OCI-LY7 (cell line): ENCODE measurements at regions not wholly inside any gene's neighbourhood (a gene's known extent, or its start where the extent isn't known, plus 50 kb on each side); places are given as distances from the start of the nearest gene placed in this dataset.

ENCODE experiments used
- EZH2phosphoT487 ChIP-seq: fragments of 200-600 bp; sonication (generic); IDR thresholded peaks from 2 replicates; pipeline ENCODE4 v1.6.1; 2018; ENCODE audit warnings: low read depth, borderline replicate concordance, mild to moderate bottlenecking, mixed run types, antibody characterized with exemption, low read length, moderate library complexity, mixed read lengths
- TF ChIP-seq, protein P1 (sequence below): fragments of 200-600 bp; sonication (generic); conservative IDR thresholded peaks from 2 replicates; pipeline ENCODE4 v1.5.1; 2014; ENCODE audit warnings: mild to moderate bottlenecking, antibody characterized with exemption, low read length, moderate library complexity, mixed read lengths

- TF ChIP-seq, protein P1, sequence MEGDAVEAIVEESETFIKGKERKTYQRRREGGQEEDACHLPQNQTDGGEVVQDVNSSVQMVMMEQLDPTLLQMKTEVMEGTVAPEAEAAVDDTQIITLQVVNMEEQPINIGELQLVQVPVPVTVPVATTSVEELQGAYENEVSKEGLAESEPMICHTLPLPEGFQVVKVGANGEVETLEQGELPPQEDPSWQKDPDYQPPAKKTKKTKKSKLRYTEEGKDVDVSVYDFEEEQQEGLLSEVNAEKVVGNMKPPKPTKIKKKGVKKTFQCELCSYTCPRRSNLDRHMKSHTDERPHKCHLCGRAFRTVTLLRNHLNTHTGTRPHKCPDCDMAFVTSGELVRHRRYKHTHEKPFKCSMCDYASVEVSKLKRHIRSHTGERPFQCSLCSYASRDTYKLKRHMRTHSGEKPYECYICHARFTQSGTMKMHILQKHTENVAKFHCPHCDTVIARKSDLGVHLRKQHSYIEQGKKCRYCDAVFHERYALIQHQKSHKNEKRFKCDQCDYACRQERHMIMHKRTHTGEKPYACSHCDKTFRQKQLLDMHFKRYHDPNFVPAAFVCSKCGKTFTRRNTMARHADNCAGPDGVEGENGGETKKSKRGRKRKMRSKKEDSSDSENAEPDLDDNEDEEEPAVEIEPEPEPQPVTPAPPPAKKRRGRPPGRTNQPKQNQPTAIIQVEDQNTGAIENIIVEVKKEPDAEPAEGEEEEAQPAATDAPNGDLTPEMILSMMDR = peak; percentile 30; the same call in 1 of the 2 replicates
- no peak for TF ChIP-seq EZH2phosphoT487
Measured at GRCh38 chr2:239763433-239764097, 261.6 kb downstream of the NDUFA10 start.
